H9 (cell line): ENCODE measurements at regions not wholly inside any gene's neighbourhood (a gene's known extent, or its start where the extent isn't known, plus 50 kb on each side); places are given as distances from the start of the nearest gene placed in this dataset.

Experiments
- DNase-seq: peaks from one replicate; pipeline ENCODE4 v3.0.0-alpha.2; 2017
- H2AFZ ChIP-seq: one replicate; pipeline ENCODE4 v1.6.1; 2013; ENCODE audit warnings: mild to moderate bottlenecking, low read length, control low read depth, moderate library complexity
- H2AK5ac ChIP-seq: 2 replicates; pipeline ENCODE4 v1.6.1; 2013; ENCODE audit warnings: low read length, control low read depth, mixed read lengths; ENCODE audit not compliant: insufficient read length
- H2BK120ac ChIP-seq: one replicate; pipeline ENCODE4 v1.6.1; 2013; ENCODE audit warnings: low read depth, mild to moderate bottlenecking, low read length, control low read depth, inconsistent platforms; ENCODE audit not compliant: poor library complexity, severe bottlenecking
- H2BK12ac ChIP-seq: 2 replicates; pipeline ENCODE4 v1.6.1; 2013; ENCODE audit warnings: low read length, control low read depth, mixed read lengths, low read depth; ENCODE audit not compliant: insufficient read length
- H2BK15ac ChIP-seq: 2 replicates; pipeline ENCODE4 v1.6.1; 2013; ENCODE audit warnings: low read depth, low read length, control low read depth
- H2BK20ac ChIP-seq: one replicate; pipeline ENCODE4 v1.6.1; 2013; ENCODE audit warnings: low read depth, mild to moderate bottlenecking, low read length, control low read depth, inconsistent platforms; ENCODE audit not compliant: poor library complexity, severe bottlenecking
- H2BK5ac ChIP-seq: 2 replicates; pipeline ENCODE4 v1.6.1; 2013; ENCODE audit warnings: low read length, control low read depth, mixed read lengths; ENCODE audit not compliant: insufficient read length
- H3K14ac ChIP-seq: 2 replicates; pipeline ENCODE4 v1.6.1; 2013; ENCODE audit warnings: low read length, control low read depth; ENCODE audit not compliant: insufficient read depth
- H3K18ac ChIP-seq: 2 replicates; pipeline ENCODE4 v1.6.1; 2013; ENCODE audit warnings: low read depth, mild to moderate bottlenecking, mixed read lengths, low read length, control low read depth; ENCODE audit not compliant: insufficient read length
- H3K23ac ChIP-seq: 2 replicates; pipeline ENCODE4 v1.6.1; 2013; ENCODE audit warnings: low read length, control low read depth, mixed read lengths, low read depth; ENCODE audit not compliant: insufficient read length
- H3K23me2 ChIP-seq: 2 replicates; pipeline ENCODE4 v1.6.1; 2013; ENCODE audit warnings: low read depth, mild to moderate bottlenecking, mixed read lengths, low read length, control low read depth; ENCODE audit not compliant: insufficient read length, poor library complexity, severe bottlenecking
- H3K27ac ChIP-seq: 2 replicates; pipeline ENCODE4 v1.5.1; 2013; ENCODE audit warnings: low read length, control low read depth, mixed read lengths, low read depth; ENCODE audit not compliant: insufficient read length
- H3K27me3 ChIP-seq: 2 replicates; pipeline ENCODE4 v1.6.1; 2013; ENCODE audit warnings: low read length, control low read depth, inconsistent platforms; ENCODE audit not compliant: insufficient read depth
- H3K4ac ChIP-seq: 2 replicates; pipeline ENCODE4 v1.6.1; 2013; ENCODE audit warnings: low read depth, mild to moderate bottlenecking, control low read depth, inconsistent platforms, low read length, moderate library complexity
- H3K4me1 ChIP-seq: 2 replicates; pipeline ENCODE4 v1.6.1; 2013; ENCODE audit warnings: low read length, control low read depth, inconsistent platforms; ENCODE audit not compliant: insufficient read depth
- H3K4me2 ChIP-seq: 2 replicates; pipeline ENCODE4 v1.6.1; 2013; ENCODE audit warnings: low read length, control low read depth, mixed read lengths; ENCODE audit not compliant: insufficient read length, insufficient read depth
- H3K56ac ChIP-seq: 2 replicates; pipeline ENCODE4 v1.6.1; 2013; ENCODE audit warnings: low read depth, mild to moderate bottlenecking, mixed read lengths, low read length, control low read depth; ENCODE audit not compliant: insufficient read length
- H3K79me1 ChIP-seq: 2 replicates; pipeline ENCODE4 v1.6.1; 2013; ENCODE audit warnings: low read depth, mild to moderate bottlenecking, moderate library complexity, low read length, control low read depth, inconsistent platforms; ENCODE audit not compliant: insufficient read depth, poor library complexity, severe bottlenecking
- H3K79me2 ChIP-seq: 2 replicates; pipeline ENCODE4 v1.6.1; 2013; ENCODE audit warnings: low read length, control low read depth, inconsistent platforms; ENCODE audit not compliant: insufficient read depth
- H3K9ac ChIP-seq: 2 replicates; pipeline ENCODE4 v1.6.1; 2013; ENCODE audit warnings: low read length, control low read depth, mixed read lengths; ENCODE audit not compliant: insufficient read length; ENCODE audit errors: extremely low read depth
- H3K9me3 ChIP-seq: one replicate; pipeline ENCODE4 v1.6.1; 2013; ENCODE audit warnings: low read depth, low read length, inconsistent platforms; ENCODE audit not compliant: control insufficient read depth
- H3T11ph ChIP-seq: one replicate; pipeline ENCODE4 v1.6.1; 2013; ENCODE audit warnings: mild to moderate bottlenecking, low read length, control low read depth, inconsistent platforms
- H4K20me1 ChIP-seq: one replicate; pipeline ENCODE4 v1.6.1; 2013; ENCODE audit not compliant: control insufficient read depth, insufficient read length, insufficient read depth
- H4K5ac ChIP-seq: 2 replicates; pipeline ENCODE4 v1.6.1; 2013; ENCODE audit warnings: low read depth, mild to moderate bottlenecking, mixed read lengths, low read length, control low read depth; ENCODE audit not compliant: insufficient read length
- H4K8ac ChIP-seq: replicated peaks from 2 replicates; pipeline ENCODE4 v1.6.1; 2013; ENCODE audit warnings: low read length, control low read depth, mixed read lengths, low read depth; ENCODE audit not compliant: insufficient read length
- H4K91ac ChIP-seq: 2 replicates; pipeline ENCODE4 v1.6.1; 2013; ENCODE audit warnings: low read depth, mild to moderate bottlenecking, moderate library complexity, mixed read lengths, low read length, control low read depth; ENCODE audit not compliant: insufficient read length
- H3K27ac Mint-ChIP-seq, 3 experiments: 2 replicates in 2 of 3; 3 replicates in 1 of 3; pipeline ENCODE4 v1.8.0; 2020 to 2021; ENCODE audit warnings: mixed read lengths in 3 of 3, mild to moderate bottlenecking in 1 of 3, moderate library complexity in 1 of 3
- H3K27me3 Mint-ChIP-seq: 2 replicates; pipeline ENCODE4 v1.8.0; 2021; ENCODE audit warnings: low read depth, mild to moderate bottlenecking, moderate library complexity, mixed read lengths
- H3K36me3 Mint-ChIP-seq, 3 experiments: 2 replicates in 2 of 3; 3 replicates in 1 of 3; pipeline ENCODE4 v1.8.0; 2020 to 2021; ENCODE audit warnings: low read depth in 3 of 3, mixed read lengths in 3 of 3; ENCODE audit not compliant: insufficient read depth in 1 of 3
- H3K4me1 Mint-ChIP-seq, 2 experiments: 2 replicates each; pipeline ENCODE4 v1.8.0; 2020; ENCODE audit warnings: mixed read lengths in 2 of 2
- H3K4me3 Mint-ChIP-seq, 2 experiments: 2 replicates in 1 of 2; 3 replicates in 1 of 2; pipeline ENCODE4 v1.8.0; 2020 to 2021; ENCODE audit warnings: mild to moderate bottlenecking in 2 of 2, mixed read lengths in 2 of 2, moderate library complexity in 1 of 2
- H3K9me3 Mint-ChIP-seq, 2 experiments: 2 replicates in 1 of 2; 3 replicates in 1 of 2; pipeline ENCODE4 v1.8.0; 2020; ENCODE audit warnings: mild to moderate bottlenecking in 2 of 2, mixed read lengths in 2 of 2, moderate library complexity in 1 of 2
- WGBS: extraction: QIAGEN DNeasy Blood & Tissue Kit; methylation state at CpG from one replicate; pipeline ENCODE4 v1.1.7; 2013; ENCODE audit warnings: missing lambda C conversion rate, low lambda C conversion rate, mixed read lengths; ENCODE audit not compliant: insufficient read length; ENCODE audit errors: extremely low coverage; 5-methylcytosine and 5-hydroxymethylcytosine counted together
- TF ChIP-seq, protein P1 (sequence below): fragments of 200-600 bp; sonication (generic); conservative IDR thresholded peaks from 3 replicates; pipeline ENCODE4 v1.8.0; 2021; ENCODE audit warnings: antibody characterized with exemption, mild to moderate bottlenecking

- Histone ChIP-seq H3K18ac (no peak overlapping the region), H3K27me3 (no peaks in the 10 kb centered on the region), H3K79me1 (no peaks in the 10 kb centered on the region), H2BK15ac (no peak overlapping the region), H2AK5ac (no peak overlapping the region), H2BK120ac (no peak overlapping the region), H3K27ac (no peak overlapping the region), H4K20me1 (no peaks in the 10 kb centered on the region), H3K56ac (no peak overlapping the region), H3K9ac (no peak overlapping the region), H2BK5ac (no peak overlapping the region), H3K4me2 (no peak overlapping the region), H2BK12ac (no peak overlapping the region), H3K14ac (no peak overlapping the region), H3K79me2 (no peaks in the 10 kb centered on the region), H2BK20ac (no peak overlapping the region), H3K9me3 (no peaks in the 10 kb centered on the region), H3K4me1 (peaks cover 6% of the 10 kb centered on the region), H3T11ph (no peak overlapping the region), H4K5ac (no peak overlapping the region), H3K23me2 (no peaks in the 10 kb centered on the region), H3K23ac (no peak overlapping the region), H2AFZ (no peak overlapping the region), H4K8ac (no peak overlapping the region), H3K4ac (no peak overlapping the region), H4K91ac (no peak overlapping the region)
- TF ChIP-seq, protein P1, sequence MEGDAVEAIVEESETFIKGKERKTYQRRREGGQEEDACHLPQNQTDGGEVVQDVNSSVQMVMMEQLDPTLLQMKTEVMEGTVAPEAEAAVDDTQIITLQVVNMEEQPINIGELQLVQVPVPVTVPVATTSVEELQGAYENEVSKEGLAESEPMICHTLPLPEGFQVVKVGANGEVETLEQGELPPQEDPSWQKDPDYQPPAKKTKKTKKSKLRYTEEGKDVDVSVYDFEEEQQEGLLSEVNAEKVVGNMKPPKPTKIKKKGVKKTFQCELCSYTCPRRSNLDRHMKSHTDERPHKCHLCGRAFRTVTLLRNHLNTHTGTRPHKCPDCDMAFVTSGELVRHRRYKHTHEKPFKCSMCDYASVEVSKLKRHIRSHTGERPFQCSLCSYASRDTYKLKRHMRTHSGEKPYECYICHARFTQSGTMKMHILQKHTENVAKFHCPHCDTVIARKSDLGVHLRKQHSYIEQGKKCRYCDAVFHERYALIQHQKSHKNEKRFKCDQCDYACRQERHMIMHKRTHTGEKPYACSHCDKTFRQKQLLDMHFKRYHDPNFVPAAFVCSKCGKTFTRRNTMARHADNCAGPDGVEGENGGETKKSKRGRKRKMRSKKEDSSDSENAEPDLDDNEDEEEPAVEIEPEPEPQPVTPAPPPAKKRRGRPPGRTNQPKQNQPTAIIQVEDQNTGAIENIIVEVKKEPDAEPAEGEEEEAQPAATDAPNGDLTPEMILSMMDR: no peak
- H3K4me1 Mint-ChIP-seq: peaks cover 27 to 45% of the 10 kb centered on the region in 2 experiments
- H3K4me3 Mint-ChIP-seq: no peak overlapping the region
- no peaks in the 10 kb centered on the region for H3K9me3 Mint-ChIP-seq
- DNase-seq: no peak
- no CpG with 5 or more reads among the region's 3 CpGs for WGBS
- H3K27ac Mint-ChIP-seq: no peak overlapping the region
- H3K27me3 Mint-ChIP-seq: peaks cover 9% of the 10 kb centered on the region
- no peaks in the 10 kb centered on the region for H3K36me3 Mint-ChIP-seq
Measured at GRCh38 chr20:10770753-10771152, 97.0 kb upstream of the JAG1 start.
